ENCODE measurements at regions not wholly inside any gene's neighbourhood (a gene's known extent, or its start where the extent isn't known, plus 50 kb on each side); places are given as distances from the start of the nearest gene placed in this dataset.

GRCh38 chr5:136538534-136538933, 173.2 kb upstream of the TRPC7 start:
- no peak for DNase-seq (ENCODE audit: low spot score)

GRCh38 chr5:136529081-136529480, 163.7 kb upstream of the TRPC7 start:
- DNase-seq (ENCODE audit: low spot score): no peak

GRCh38 chr5:136528481-136529030, 163.2 kb upstream of the TRPC7 start:
- no peak for DNase-seq (ENCODE audit: low spot score)

GRCh38 chr5:136527311-136527710, 162.0 kb upstream of the TRPC7 start:
- no peak for DNase-seq (ENCODE audit: low spot score)

GRCh38 chr5:136526791-136527190, 161.4 kb upstream of the TRPC7 start:
- DNase-seq (ENCODE audit: low spot score): no peak

- no peak for DNase-seq (ENCODE audit: low spot score)
These were observed 160.7 kb upstream of the TRPC7 start for GRCh38 chr5:136526021-136526420.

GRCh38 chr5:136525597-136525996, 160.3 kb upstream of the TRPC7 start:
- DNase-seq (ENCODE audit: low spot score): no peak

- no peak for DNase-seq (ENCODE audit: low spot score)
These were observed 157.0 kb upstream of the TRPC7 start for GRCh38 chr5:136522217-136522956.

GRCh38 chr5:136521696-136522095, 156.4 kb upstream of the TRPC7 start:
- no peak for DNase-seq (ENCODE audit: low spot score)

- DNase-seq (ENCODE audit: low spot score): no peak
These were observed 153.5 kb upstream of the TRPC7 start for GRCh38 chr5:136518814-136519213.

GRCh38 chr5:136518174-136518573, 152.8 kb upstream of the TRPC7 start:
- no peak for DNase-seq (ENCODE audit: low spot score)

- DNase-seq (ENCODE audit: low spot score): no peak
These were observed 152.4 kb upstream of the TRPC7 start for GRCh38 chr5:136517755-136518154.

- DNase-seq (ENCODE audit: low spot score): no peak
These were observed 151.3 kb upstream of the TRPC7 start for GRCh38 chr5:136516637-136517036.

GRCh38 chr5:136513430-136513829, 148.1 kb upstream of the TRPC7 start:
- no peak for DNase-seq (ENCODE audit: low spot score)

GRCh38 chr5:136511046-136511445, 145.7 kb upstream of the TRPC7 start:
- no peak for DNase-seq (ENCODE audit: low spot score)

- no peak for DNase-seq (ENCODE audit: low spot score)
These were observed 145.1 kb upstream of the TRPC7 start for GRCh38 chr5:136510481-136510880.

- no peak for DNase-seq (ENCODE audit: low spot score)
These were observed 140.8 kb upstream of the TRPC7 start for GRCh38 chr5:136506131-136506530.

GRCh38 chr5:136501133-136501532, 135.8 kb upstream of the TRPC7 start:
- no peak for DNase-seq (ENCODE audit: low spot score)

GRCh38 chr5:136492587-136492986, 127.2 kb upstream of the TRPC7 start:
- no peak for DNase-seq (ENCODE audit: low spot score)

GRCh38 chr5:136491806-136492205, 126.5 kb upstream of the TRPC7 start:
- no peak for DNase-seq (ENCODE audit: low spot score)

GRCh38 chr5:136484808-136485325, 119.5 kb upstream of the TRPC7 start:
- DNase-seq (ENCODE audit: low spot score): no peak

- no peak for DNase-seq (ENCODE audit: low spot score)
These were observed 116.9 kb upstream of the TRPC7 start for GRCh38 chr5:136482206-136482605.

GRCh38 chr5:136474466-136474865, 109.1 kb upstream of the TRPC7 start:
- DNase-seq (ENCODE audit: low spot score): no peak

GRCh38 chr5:136467632-136468031, 102.3 kb upstream of the TRPC7 start:
- no peak for DNase-seq (ENCODE audit: low spot score)

Data from germinal center (tissue), 1 donor.